Aorta (tissue), 5 donors: ENCODE measurements at regions not wholly inside any gene's neighbourhood (a gene's known extent, or its start where the extent isn't known, plus 50 kb on each side); places are given as distances from the start of the nearest gene placed in this dataset.

ENCODE experiments used
- ATAC-seq: fragments of 200-7000 bp; cut with Tn5 transposase; one replicate; pipeline ENCODE4 v1.9.1; 2022; ENCODE audit warnings: moderate library complexity; ENCODE audit not compliant: low FRiP score
- DNase-seq, 2 donors: peaks; one replicate each; pipeline ENCODE4 v3.0.0-alpha.2; 2020
- H3K27ac ChIP-seq, 2 donors: one replicate each; pipeline ENCODE4 v1.5.1; 2013; ENCODE audit warnings: low read length in 2 of 2, mild to moderate bottlenecking in 2 of 2, moderate library complexity in 2 of 2, control low read depth in 1 of 2, inconsistent platforms in 1 of 2, low read depth in 1 of 2
- H3K27me3 ChIP-seq, 2 donors: one replicate each; pipeline ENCODE4 v1.6.1; 2013; ENCODE audit warnings: control low read depth in 1 of 2, low read length in 1 of 2, mild to moderate bottlenecking in 1 of 2, moderate library complexity in 1 of 2; ENCODE audit not compliant: insufficient read depth in 2 of 2, control insufficient read depth in 1 of 2
- H3K36me3 ChIP-seq, 2 donors: one replicate each; pipeline ENCODE4 v1.6.1; 2013; ENCODE audit warnings: control low read depth in 1 of 2, low read length in 1 of 2, mild to moderate bottlenecking in 1 of 2; ENCODE audit not compliant: insufficient read depth in 2 of 2, control insufficient read depth in 1 of 2
- H3K4me1 ChIP-seq, 2 donors: one replicate each; pipeline ENCODE4 v1.6.1; 2013; ENCODE audit warnings: low read length in 2 of 2, control low read depth in 1 of 2, mild to moderate bottlenecking in 1 of 2, moderate library complexity in 1 of 2; ENCODE audit not compliant: insufficient read depth in 2 of 2, control insufficient read depth in 1 of 2
- H3K4me3 ChIP-seq, 2 donors: one replicate each; pipeline ENCODE4 v1.5.1; 2013; ENCODE audit warnings: low read length in 2 of 2, control low read depth in 1 of 2, mild to moderate bottlenecking in 1 of 2
- H3K9me3 ChIP-seq: one replicate; pipeline ENCODE4 v1.6.1; 2013; ENCODE audit warnings: mild to moderate bottlenecking, low read length; ENCODE audit not compliant: control insufficient read depth
- WGBS, 2 donors: extraction: QIAGEN DNeasy Blood & Tissue Kit; methylation state at CpG; one replicate each; pipeline ENCODE4 v1.1.7; 2013; 5-methylcytosine and 5-hydroxymethylcytosine counted together
- intact Hi-C, 2 donors: fragments of 100-400 bp; cut with DNase I; formaldehyde crosslinking; loops; one replicate each; pipeline versions ENCODE4 v1.14.2 to v1.15.0; 2022
- donor health status: healthy with polysubstance abuse.
- donor health status: Bipolar disorder and iron deficiency.
- donor health status: DM: no; HTN: no; CAD: no.
- donor health status: DM: no; HTN: no; CAD: no.
- donor health status: DM: yes; HTN: yes; CAD: no.

GRCh38 chr5:67308988-67309688, 112.5 kb upstream of the CD180 start:
- intact Hi-C loops: no loop called here
- no peak for DNase-seq
- Histone ChIP-seq H3K36me3 (no peaks in the 10 kb centered on the region), H3K4me1 (peaks cover 0 to 4% of the 10 kb centered on the region in 2 donors), H3K27me3 (no peaks in the 10 kb centered on the region), H3K4me3 (no peak overlapping the region), H3K9me3 (peaks cover 1% of the 10 kb centered on the region), H3K27ac (no peak overlapping the region)
- ATAC-seq: no peak
- WGBS, 2 donors: 75 to 81% methylated on average over 3 of the region's 3 CpGs

- Histone ChIP-seq H3K4me3 (no peak overlapping the region), H3K36me3 (no peaks in the 10 kb centered on the region), H3K27ac (no peak overlapping the region), H3K4me1 (peaks cover 0 to 4% of the 10 kb centered on the region in 2 donors), H3K27me3 (no peaks in the 10 kb centered on the region), H3K9me3 (peaks cover 1% of the 10 kb centered on the region)
- no peak for DNase-seq
- intact Hi-C loops: no loop called here
- ATAC-seq: no peak
- 91 to 94% methylated on average over 4 of the region's 4 CpGs for WGBS, 2 donors
Measured at GRCh38 chr5:67306965-67307607, 110.5 kb upstream of the CD180 start.

- Histone ChIP-seq H3K9me3 (peaks cover 1% of the 10 kb centered on the region), H3K4me3 (no peak overlapping the region), H3K27me3 (no peaks in the 10 kb centered on the region), H3K36me3 (no peaks in the 10 kb centered on the region), H3K27ac (no peak overlapping the region), H3K4me1 (peaks cover 0 to 4% of the 10 kb centered on the region in 2 donors)
- no peak for ATAC-seq
- intact Hi-C loops: no loop called here
- no peak for DNase-seq
- 82 to 85% methylated on average over 9 of the region's 9 CpGs for WGBS, 2 donors
Measured at GRCh38 chr5:67305913-67306710, 109.5 kb upstream of the CD180 start.

GRCh38 chr5:67305401-67305800, 108.8 kb upstream of the CD180 start:
- Histone ChIP-seq H3K4me1 (peaks cover 2 to 6% of the 10 kb centered on the region in 2 donors), H3K9me3 (peaks cover 1% of the 10 kb centered on the region), H3K27ac (no peak overlapping the region), H3K4me3 (no peak overlapping the region), H3K27me3 (no peaks in the 10 kb centered on the region), H3K36me3 (no peaks in the 10 kb centered on the region)
- ATAC-seq: peak; percentile 28
- intact Hi-C loops: no loop called here
- no peak for DNase-seq
- WGBS, 2 donors: 97 to 100% methylated on average over 1 of the region's 1 CpG

- no peaks in the 10 kb centered on the region for H3K27me3 ChIP-seq
- WGBS, 2 donors: 62 to 64% methylated on average over 3 of the region's 3 CpGs
- no peak overlapping the region for H3K4me3 ChIP-seq
- H3K4me1 ChIP-seq: peaks cover 4 to 6% of the 10 kb centered on the region in 2 donors
- ATAC-seq: no peak
- peak overlapping the region in 1 of 2 donors; percentile 57 for H3K27ac ChIP-seq
- DNase-seq: no peak
- H3K9me3 ChIP-seq: peaks cover 1% of the 10 kb centered on the region
- H3K36me3 ChIP-seq: no peaks in the 10 kb centered on the region
- intact Hi-C loops: no loop called here
Measured at GRCh38 chr5:67303356-67303755, 106.8 kb upstream of the CD180 start.

- no peaks in the 10 kb centered on the region for H3K9me3 ChIP-seq
- ATAC-seq: peak; percentile 89
- WGBS, 2 donors: 22 to 27% methylated on average over 8 of the region's 8 CpGs
- no peaks in the 10 kb centered on the region for H3K36me3 ChIP-seq
- peaks cover 4 to 6% of the 10 kb centered on the region in 2 donors for H3K4me1 ChIP-seq
- intact Hi-C loops: no loop called here
- peak; percentile 84 for DNase-seq
- H3K4me3 ChIP-seq: no peak overlapping the region
- H3K27me3 ChIP-seq: no peaks in the 10 kb centered on the region
- peak overlapping the region; percentile 69 to 79 for H3K27ac ChIP-seq
Measured at GRCh38 chr5:67301285-67301903, 104.8 kb upstream of the CD180 start.

- Histone ChIP-seq H3K9me3 (no peaks in the 10 kb centered on the region), H3K36me3 (no peaks in the 10 kb centered on the region), H3K4me1 (peaks cover 4 to 5% of the 10 kb centered on the region in 2 donors), H3K27me3 (no peaks in the 10 kb centered on the region), H3K27ac (peak overlapping the region in 1 of 2 donors; percentile 69), H3K4me3 (no peak overlapping the region)
- intact Hi-C loops: no loop called here
- no peak for DNase-seq
- 92 to 94% methylated on average over 2 of the region's 2 CpGs for WGBS, 2 donors
- no peak for ATAC-seq
Measured at GRCh38 chr5:67300326-67300725, 103.7 kb upstream of the CD180 start.

GRCh38 chr5:67299231-67299735, 102.7 kb upstream of the CD180 start:
- Histone ChIP-seq H3K36me3 (no peaks in the 10 kb centered on the region), H3K4me1 (peaks cover 2 to 4% of the 10 kb centered on the region in 2 donors), H3K4me3 (no peak overlapping the region), H3K27ac (no peak overlapping the region), H3K27me3 (no peaks in the 10 kb centered on the region), H3K9me3 (no peaks in the 10 kb centered on the region)
- no peak for DNase-seq
- WGBS, 2 donors: 90 to 98% methylated on average over 2 of the region's 2 CpGs
- no peak for ATAC-seq
- intact Hi-C loops: no loop called here
